ENCODE measurements at regions not wholly inside any gene's neighbourhood (a gene's known extent, or its start where the extent isn't known, plus 50 kb on each side); places are given as distances from the start of the nearest gene placed in this dataset.

- H3K4me3 ChIP-seq (ENCODE audit: low read depth, low read length) = no peak overlapping the region
- DNase-seq (ENCODE audit: low read depth) = no peak
- TF ChIP-seq CTCF (conservative IDR thresholded peaks at IDR 0.05; ENCODE audit: low read depth, low read length) = no peak
These were observed 763.7 kb upstream of the PHF14 start for GRCh38 chr7:10210000-10210399.

GRCh38 chr7:10211016-10211415, 762.7 kb upstream of the PHF14 start:
- no peak for TF ChIP-seq CTCF (conservative IDR thresholded peaks at IDR 0.05; ENCODE audit: low read depth, low read length)
- no peak for DNase-seq (ENCODE audit: low read depth)
- H3K4me3 ChIP-seq (ENCODE audit: low read depth, low read length) = no peak overlapping the region

GRCh38 chr7:10211861-10212260, 761.8 kb upstream of the PHF14 start:
- TF ChIP-seq CTCF (conservative IDR thresholded peaks at IDR 0.05; ENCODE audit: low read depth, low read length) = no peak
- no peak for DNase-seq (ENCODE audit: low read depth)
- H3K4me3 ChIP-seq (ENCODE audit: low read depth, low read length) = no peak overlapping the region

GRCh38 chr7:10212649-10213048, 761.0 kb upstream of the PHF14 start:
- DNase-seq (ENCODE audit: low read depth) = no peak
- TF ChIP-seq CTCF (conservative IDR thresholded peaks at IDR 0.05; ENCODE audit: low read depth, low read length) = no peak
- no peak overlapping the region for H3K4me3 ChIP-seq (ENCODE audit: low read depth, low read length)

- TF ChIP-seq CTCF (conservative IDR thresholded peaks at IDR 0.05; ENCODE audit: low read depth, low read length) = no peak
- no peak for DNase-seq (ENCODE audit: low read depth)
- no peak overlapping the region for H3K4me3 ChIP-seq (ENCODE audit: low read depth, low read length)
These were observed 757.2 kb upstream of the PHF14 start for GRCh38 chr7:10216462-10216861.

- no peak overlapping the region for H3K4me3 ChIP-seq (ENCODE audit: low read depth, low read length)
- no peak for TF ChIP-seq CTCF (conservative IDR thresholded peaks at IDR 0.05; ENCODE audit: low read depth, low read length)
- DNase-seq (ENCODE audit: low read depth) = no peak
These were observed 752.6 kb upstream of the PHF14 start for GRCh38 chr7:10221084-10221483.

- TF ChIP-seq CTCF (conservative IDR thresholded peaks at IDR 0.05; ENCODE audit: low read depth, low read length) = no peak
These were observed 750.7 kb upstream of the PHF14 start for GRCh38 chr7:10222976-10223375.

More at GRCh38 chr7:10222976-10223375, 750.7 kb upstream of the PHF14 start:
- DNase-seq (ENCODE audit: low read depth) = no peak
- no peak overlapping the region for H3K4me3 ChIP-seq (ENCODE audit: low read depth, low read length)

Measured in choroid plexus epithelial cell (primary cell).